ENCODE measurements at regions not wholly inside any gene's neighbourhood (a gene's known extent, or its start where the extent isn't known, plus 50 kb on each side); places are given as distances from the start of the nearest gene placed in this dataset.

DNA sequence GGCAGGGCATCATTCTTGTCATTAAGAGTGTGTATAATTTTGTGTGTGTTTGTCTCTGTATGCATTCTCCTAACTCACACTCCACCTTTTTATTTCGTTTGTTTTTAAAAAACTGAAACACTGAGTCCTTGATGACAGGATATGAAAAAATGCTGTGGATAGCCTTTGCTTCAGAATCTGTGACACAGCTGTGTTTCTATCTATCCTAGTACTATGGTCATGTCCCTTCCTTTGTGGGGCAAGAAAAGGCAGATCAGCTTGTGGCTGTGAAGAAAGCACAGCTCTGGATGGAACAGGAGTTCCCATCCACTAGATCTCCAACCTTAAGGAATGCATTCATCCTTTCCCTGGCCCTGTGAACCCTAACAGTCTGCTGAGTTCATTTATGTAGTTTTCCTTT is 60.3 kb downstream of the OTOL1 start:
- TF ChIP-seq, protein P1, sequence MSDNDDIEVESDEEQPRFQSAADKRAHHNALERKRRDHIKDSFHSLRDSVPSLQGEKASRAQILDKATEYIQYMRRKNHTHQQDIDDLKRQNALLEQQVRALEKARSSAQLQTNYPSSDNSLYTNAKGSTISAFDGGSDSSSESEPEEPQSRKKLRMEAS (IDR thresholded peaks at IDR 0.05) = no peak
- TF ChIP-seq, protein P2, sequence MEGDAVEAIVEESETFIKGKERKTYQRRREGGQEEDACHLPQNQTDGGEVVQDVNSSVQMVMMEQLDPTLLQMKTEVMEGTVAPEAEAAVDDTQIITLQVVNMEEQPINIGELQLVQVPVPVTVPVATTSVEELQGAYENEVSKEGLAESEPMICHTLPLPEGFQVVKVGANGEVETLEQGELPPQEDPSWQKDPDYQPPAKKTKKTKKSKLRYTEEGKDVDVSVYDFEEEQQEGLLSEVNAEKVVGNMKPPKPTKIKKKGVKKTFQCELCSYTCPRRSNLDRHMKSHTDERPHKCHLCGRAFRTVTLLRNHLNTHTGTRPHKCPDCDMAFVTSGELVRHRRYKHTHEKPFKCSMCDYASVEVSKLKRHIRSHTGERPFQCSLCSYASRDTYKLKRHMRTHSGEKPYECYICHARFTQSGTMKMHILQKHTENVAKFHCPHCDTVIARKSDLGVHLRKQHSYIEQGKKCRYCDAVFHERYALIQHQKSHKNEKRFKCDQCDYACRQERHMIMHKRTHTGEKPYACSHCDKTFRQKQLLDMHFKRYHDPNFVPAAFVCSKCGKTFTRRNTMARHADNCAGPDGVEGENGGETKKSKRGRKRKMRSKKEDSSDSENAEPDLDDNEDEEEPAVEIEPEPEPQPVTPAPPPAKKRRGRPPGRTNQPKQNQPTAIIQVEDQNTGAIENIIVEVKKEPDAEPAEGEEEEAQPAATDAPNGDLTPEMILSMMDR (IDR thresholded peaks at IDR 0.05 in 2 of 3, conservative IDR thresholded peaks at IDR 0.05 in 1 of 3; ENCODE audit: borderline replicate concordance in 1 of 3, insufficient read depth in 1 of 3, low read depth in 2 of 3, low read length in 2 of 3) = no peak
- TF ChIP-seq POLR2A (IDR thresholded peaks at IDR 0.05; ENCODE audit: borderline replicate concordance, extremely low read depth, insufficient read depth, insufficient read length) (no peak), ZFX (IDR thresholded peaks at IDR 0.05) (no peak), CEBPB (IDR thresholded peaks at IDR 0.05; ENCODE audit: low read depth) (no peak), POLR2AphosphoS5 (IDR thresholded peaks at IDR 0.05; ENCODE audit: low read depth, low read length) (no peak), SRF (IDR thresholded peaks at IDR 0.05; ENCODE audit: low read depth) (no peak), EGR1 (IDR thresholded peaks at IDR 0.05; ENCODE audit: low read depth) (no peak), FOSL1 (IDR thresholded peaks at IDR 0.05; ENCODE audit: low read depth) (no peak), RAD21 (IDR thresholded peaks at IDR 0.05; ENCODE audit: low read depth) (no peak), EZH2 (IDR thresholded peaks at IDR 0.05) (no peak), JUND (IDR thresholded peaks at IDR 0.05) (no peak)
- TF ChIP-seq, protein P3, sequence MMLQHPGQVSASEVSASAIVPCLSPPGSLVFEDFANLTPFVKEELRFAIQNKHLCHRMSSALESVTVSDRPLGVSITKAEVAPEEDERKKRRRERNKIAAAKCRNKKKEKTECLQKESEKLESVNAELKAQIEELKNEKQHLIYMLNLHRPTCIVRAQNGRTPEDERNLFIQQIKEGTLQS (IDR thresholded peaks at IDR 0.05) = no peak

All from HCT116 (cell line).